Cardiac muscle cell (in vitro differentiated cells and primary cell): ENCODE measurements at regions not wholly inside any gene's neighbourhood (a gene's known extent, or its start where the extent isn't known, plus 50 kb on each side); places are given as distances from the start of the nearest gene placed in this dataset.

Experiments
- DNase-seq, 2 donors: peaks; one replicate each; pipeline versions ENCODE4 v3.0.0 to v3.0.0-alpha.2; 2010 to 2017; ENCODE audit warnings: low read depth in 1 of 2, low spot score in 1 of 2
- H3K27ac ChIP-seq: fragments of 200-600 bp; sonication (generic); 2 replicates; pipeline ENCODE4 v1.5.1; 2016
- H3K27me3 ChIP-seq: fragments of 200-600 bp; sonication (generic); 2 replicates; pipeline ENCODE4 v1.6.0; 2016; ENCODE audit warnings: control low read depth
- H3K36me3 ChIP-seq: fragments of 200-600 bp; sonication (generic); 2 replicates; pipeline ENCODE4 v1.5.1; 2016; ENCODE audit warnings: control low read depth
- H3K4me1 ChIP-seq: fragments of 200-600 bp; sonication (generic); 2 replicates; pipeline ENCODE4 v1.8.1; 2017; ENCODE audit warnings: low read depth, mild to moderate bottlenecking, mixed run types
- H3K4me3 ChIP-seq: fragments of 200-600 bp; sonication (generic); 2 replicates; pipeline ENCODE4 v1.5.1; 2016; ENCODE audit warnings: mild to moderate bottlenecking
- H3K9me3 ChIP-seq: fragments of 200-600 bp; sonication (generic); 2 replicates; pipeline ENCODE4 v1.5.1; 2017; ENCODE audit warnings: low read depth, mild to moderate bottlenecking, control low read depth
- TF ChIP-seq, protein P1 (sequence below): IDR thresholded peaks from 2 replicates; pipeline ENCODE4 v1.5.1; 2012; ENCODE audit warnings: low read depth, mild to moderate bottlenecking, low read length

DNA sequence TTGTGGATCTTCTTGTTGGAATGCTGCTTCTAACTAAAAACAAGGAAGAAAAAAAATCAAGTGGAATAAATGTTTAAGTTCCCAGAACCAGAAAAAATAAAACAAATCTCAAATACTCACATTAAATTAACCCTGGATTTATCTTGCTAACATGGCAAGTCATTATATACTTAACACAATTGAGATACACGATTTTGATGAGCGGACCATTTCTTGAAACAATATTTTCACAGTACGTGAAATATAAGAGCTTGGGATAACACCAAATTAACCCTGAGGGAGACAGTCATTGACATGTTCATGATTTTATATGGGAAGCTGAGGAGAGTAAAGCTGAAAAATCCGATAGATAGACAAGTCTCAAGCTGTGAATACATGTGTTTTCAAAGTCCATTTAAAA lies 128.6 kb downstream of the PTCSC3 start:
- TF ChIP-seq, protein P1, sequence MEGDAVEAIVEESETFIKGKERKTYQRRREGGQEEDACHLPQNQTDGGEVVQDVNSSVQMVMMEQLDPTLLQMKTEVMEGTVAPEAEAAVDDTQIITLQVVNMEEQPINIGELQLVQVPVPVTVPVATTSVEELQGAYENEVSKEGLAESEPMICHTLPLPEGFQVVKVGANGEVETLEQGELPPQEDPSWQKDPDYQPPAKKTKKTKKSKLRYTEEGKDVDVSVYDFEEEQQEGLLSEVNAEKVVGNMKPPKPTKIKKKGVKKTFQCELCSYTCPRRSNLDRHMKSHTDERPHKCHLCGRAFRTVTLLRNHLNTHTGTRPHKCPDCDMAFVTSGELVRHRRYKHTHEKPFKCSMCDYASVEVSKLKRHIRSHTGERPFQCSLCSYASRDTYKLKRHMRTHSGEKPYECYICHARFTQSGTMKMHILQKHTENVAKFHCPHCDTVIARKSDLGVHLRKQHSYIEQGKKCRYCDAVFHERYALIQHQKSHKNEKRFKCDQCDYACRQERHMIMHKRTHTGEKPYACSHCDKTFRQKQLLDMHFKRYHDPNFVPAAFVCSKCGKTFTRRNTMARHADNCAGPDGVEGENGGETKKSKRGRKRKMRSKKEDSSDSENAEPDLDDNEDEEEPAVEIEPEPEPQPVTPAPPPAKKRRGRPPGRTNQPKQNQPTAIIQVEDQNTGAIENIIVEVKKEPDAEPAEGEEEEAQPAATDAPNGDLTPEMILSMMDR: no peak
- DNase-seq: no peak
- Histone ChIP-seq H3K4me1 (no peaks in the 10 kb centered on the region), H3K4me3 (no peak overlapping the region), H3K9me3 (no peaks in the 10 kb centered on the region), H3K27ac (no peak overlapping the region), H3K27me3 (no peaks in the 10 kb centered on the region), H3K36me3 (no peaks in the 10 kb centered on the region)

DNA sequence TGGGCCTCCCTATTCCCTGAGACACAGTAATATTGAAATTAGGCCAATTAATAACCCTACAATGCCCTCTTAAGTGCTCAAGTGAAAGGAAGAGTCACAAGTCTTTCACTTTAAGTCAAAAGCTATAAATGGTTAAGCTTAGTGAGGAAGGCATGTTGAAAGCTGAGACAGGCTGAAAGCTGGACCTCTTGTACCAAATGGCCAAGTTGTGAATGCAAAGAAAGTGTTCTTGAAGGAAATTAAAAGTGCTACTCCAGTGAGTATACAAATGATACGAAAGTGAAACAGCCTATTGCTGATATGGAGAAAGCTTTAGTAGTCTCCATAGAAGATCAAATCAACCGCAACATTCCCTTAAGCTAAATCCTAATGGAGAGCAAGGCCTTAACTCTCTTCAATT lies 140.8 kb downstream of the PTCSC3 start:
- no peak overlapping the region for H3K27ac ChIP-seq
- H3K9me3 ChIP-seq: no peaks in the 10 kb centered on the region
- H3K4me1 ChIP-seq: no peaks in the 10 kb centered on the region
- no peak for DNase-seq
- TF ChIP-seq, protein P1: no peak
- H3K27me3 ChIP-seq: no peaks in the 10 kb centered on the region
- H3K36me3 ChIP-seq: no peaks in the 10 kb centered on the region
- no peak overlapping the region for H3K4me3 ChIP-seq

DNA sequence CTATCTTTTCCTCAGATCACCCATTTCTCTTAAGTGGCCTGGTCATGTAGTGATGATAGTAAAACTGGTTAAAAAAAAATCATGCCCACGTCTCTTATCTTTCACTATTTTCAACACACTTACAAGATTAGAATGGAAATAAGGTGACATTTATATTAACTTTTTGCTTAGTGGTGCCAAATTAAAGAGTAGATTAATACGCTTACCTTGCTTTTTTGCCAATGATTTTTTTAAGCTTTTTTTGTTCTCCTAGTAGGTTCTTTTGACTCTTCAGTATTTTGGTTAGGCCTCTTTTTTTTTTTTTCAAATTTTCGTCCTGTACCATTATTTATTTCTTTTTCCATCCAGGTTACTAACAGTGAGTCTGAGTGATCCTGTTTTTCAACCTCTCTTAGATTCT lies 147.9 kb downstream of the PTCSC3 start:
- H3K36me3 ChIP-seq: no peaks in the 10 kb centered on the region
- H3K9me3 ChIP-seq: no peaks in the 10 kb centered on the region
- no peaks in the 10 kb centered on the region for H3K4me1 ChIP-seq
- no peak for DNase-seq
- no peak overlapping the region for H3K27ac ChIP-seq
- no peaks in the 10 kb centered on the region for H3K27me3 ChIP-seq
- no peak overlapping the region for H3K4me3 ChIP-seq
- TF ChIP-seq, protein P1: no peak

DNA sequence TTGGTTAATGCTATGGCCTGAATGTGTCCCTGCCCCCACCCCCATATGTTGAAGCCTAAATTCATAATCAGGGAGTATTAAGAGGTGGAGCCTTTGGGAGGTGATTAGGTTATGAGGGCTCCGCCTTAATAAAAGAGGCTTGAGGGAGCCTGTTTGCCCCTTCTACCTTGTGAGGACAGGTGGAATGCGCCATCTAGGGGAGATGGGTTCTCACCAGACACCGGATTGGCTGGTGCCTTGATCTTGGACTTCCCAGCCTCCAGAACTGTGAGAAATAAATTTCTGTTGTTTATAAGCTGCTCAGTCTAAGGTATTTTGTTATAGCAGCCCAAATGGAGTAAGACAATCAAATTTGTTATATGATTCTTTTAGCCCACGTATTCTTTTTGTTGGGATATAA lies 148.3 kb downstream of the PTCSC3 start:
- Histone ChIP-seq H3K27ac (no peak overlapping the region), H3K9me3 (no peaks in the 10 kb centered on the region), H3K4me1 (no peaks in the 10 kb centered on the region), H3K4me3 (no peak overlapping the region), H3K36me3 (no peaks in the 10 kb centered on the region), H3K27me3 (no peaks in the 10 kb centered on the region)
- TF ChIP-seq, protein P1: no peak
- no peak for DNase-seq

DNA sequence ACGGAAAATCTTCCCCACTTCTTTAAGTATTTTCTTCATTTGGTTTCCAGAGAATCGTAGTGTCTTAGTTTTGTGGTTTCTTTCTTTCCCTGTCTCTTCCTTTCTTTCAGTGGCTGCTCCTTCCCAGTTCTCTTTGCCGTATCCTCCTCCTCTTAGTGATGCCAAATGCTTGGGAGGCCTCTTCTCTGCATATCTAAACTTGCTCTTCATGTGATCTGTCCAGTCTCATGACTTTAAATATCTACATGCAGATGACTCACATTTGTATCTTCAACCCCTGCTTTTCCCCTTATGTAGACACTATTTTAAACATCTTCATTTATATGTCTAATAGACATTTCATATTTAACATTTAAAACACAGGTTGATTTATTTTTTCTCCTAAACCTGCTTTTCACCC lies 149.2 kb downstream of the PTCSC3 start:
- no peak for DNase-seq
- Histone ChIP-seq H3K4me1 (no peaks in the 10 kb centered on the region), H3K27me3 (no peaks in the 10 kb centered on the region), H3K9me3 (no peaks in the 10 kb centered on the region), H3K4me3 (no peak overlapping the region), H3K36me3 (no peaks in the 10 kb centered on the region), H3K27ac (no peak overlapping the region)
- TF ChIP-seq, protein P1: no peak
